Right lobe of liver (tissue), 4 donors: ENCODE measurements at regions not wholly inside any gene's neighbourhood (a gene's known extent, or its start where the extent isn't known, plus 50 kb on each side); places are given as distances from the start of the nearest gene placed in this dataset.

Experiments
- POLR2A ChIP-seq: fragments of 450-650 bp; IDR thresholded peaks from one replicate; pipeline ENCODE4 v1.6.1; 2017; ENCODE audit warnings: antibody characterized with exemption, mild to moderate bottlenecking
- TF ChIP-seq, protein P1 (sequence below), 4 donors: fragments of 200-600 bp in 3 of 4; fragments of 450-650 bp in 1 of 4; IDR thresholded peaks; one replicate each; pipeline versions ENCODE4 v1.5.1 to v1.8.0; 2016 to 2022; ENCODE audit warnings: antibody characterized with exemption in 4 of 4, mild to moderate bottlenecking in 2 of 4
- donor health status: DM: no; HTN: no; CAD: no.
- donor health status: DM: no; HTN: no; CAD: no.
- donor health status: DM: no; HTN: yes; CAD: no.

DNA sequence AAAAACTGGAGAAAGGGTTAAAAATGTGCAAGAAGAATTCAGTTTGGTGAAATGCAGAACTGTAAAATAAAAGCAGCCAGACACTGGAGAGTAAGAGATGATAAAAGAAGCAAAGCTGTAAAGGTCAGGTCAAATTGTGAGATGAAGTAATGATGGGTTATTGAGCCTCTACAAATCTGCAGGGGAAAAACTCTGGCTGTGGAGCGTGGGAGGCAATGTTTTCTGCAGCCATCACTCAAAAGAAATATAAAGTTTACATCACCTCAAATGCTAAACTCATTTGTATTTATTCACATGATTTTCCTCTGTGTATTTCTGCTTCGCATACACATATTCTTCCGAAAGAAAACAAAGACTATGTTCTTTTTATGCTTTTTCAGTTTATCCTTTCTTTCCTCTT is 158.8 kb upstream of the GPR149 start:
- no peak for TF ChIP-seq POLR2A
- TF ChIP-seq, protein P1, sequence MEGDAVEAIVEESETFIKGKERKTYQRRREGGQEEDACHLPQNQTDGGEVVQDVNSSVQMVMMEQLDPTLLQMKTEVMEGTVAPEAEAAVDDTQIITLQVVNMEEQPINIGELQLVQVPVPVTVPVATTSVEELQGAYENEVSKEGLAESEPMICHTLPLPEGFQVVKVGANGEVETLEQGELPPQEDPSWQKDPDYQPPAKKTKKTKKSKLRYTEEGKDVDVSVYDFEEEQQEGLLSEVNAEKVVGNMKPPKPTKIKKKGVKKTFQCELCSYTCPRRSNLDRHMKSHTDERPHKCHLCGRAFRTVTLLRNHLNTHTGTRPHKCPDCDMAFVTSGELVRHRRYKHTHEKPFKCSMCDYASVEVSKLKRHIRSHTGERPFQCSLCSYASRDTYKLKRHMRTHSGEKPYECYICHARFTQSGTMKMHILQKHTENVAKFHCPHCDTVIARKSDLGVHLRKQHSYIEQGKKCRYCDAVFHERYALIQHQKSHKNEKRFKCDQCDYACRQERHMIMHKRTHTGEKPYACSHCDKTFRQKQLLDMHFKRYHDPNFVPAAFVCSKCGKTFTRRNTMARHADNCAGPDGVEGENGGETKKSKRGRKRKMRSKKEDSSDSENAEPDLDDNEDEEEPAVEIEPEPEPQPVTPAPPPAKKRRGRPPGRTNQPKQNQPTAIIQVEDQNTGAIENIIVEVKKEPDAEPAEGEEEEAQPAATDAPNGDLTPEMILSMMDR (IDR thresholded peaks at IDR 0.05), result no peak
